AML-193 (cell line): ENCODE measurements at regions not wholly inside any gene's neighbourhood (a gene's known extent, or its start where the extent isn't known, plus 50 kb on each side); places are given as distances from the start of the nearest gene placed in this dataset.

Experiments used
- DNase-seq, 2 experiments: peaks; one replicate each; lab custom pipeline; 2025; lab: John Stamatoyannopoulos, UW

- DNase-seq, result no peak
Measured at GRCh38 chr3:31004025-31004678, 109.7 kb upstream of the GADL1 start.

GRCh38 chr3:31008994-31009393 lies 114.5 kb upstream of the GADL1 start:
- no peak for DNase-seq

- no peak for DNase-seq
Measured at GRCh38 chr3:31009881-31010280, 115.4 kb upstream of the GADL1 start.

GRCh38 chr3:31010491-31010890 lies 116.0 kb upstream of the GADL1 start:
- no peak for DNase-seq

- no peak for DNase-seq
Measured at GRCh38 chr3:31011380-31011779, 116.9 kb upstream of the GADL1 start.

- no peak for DNase-seq
Measured at GRCh38 chr3:31013090-31013489, 118.6 kb upstream of the GADL1 start.

- no peak for DNase-seq
Measured at GRCh38 chr3:31013843-31014242, 119.4 kb upstream of the GADL1 start.

- DNase-seq, result no peak
Measured at GRCh38 chr3:31014317-31015040, 120.0 kb upstream of the GADL1 start.

- no peak for DNase-seq
Measured at GRCh38 chr3:31016196-31016595, 121.7 kb upstream of the GADL1 start.

- DNase-seq, result no peak
Measured at GRCh38 chr3:31022716-31023115, 128.3 kb upstream of the GADL1 start.

GRCh38 chr3:31025541-31025940 lies 131.1 kb upstream of the GADL1 start:
- no peak for DNase-seq

- no peak for DNase-seq
Measured at GRCh38 chr3:31027191-31027761, 132.8 kb upstream of the GADL1 start.

- no peak for DNase-seq
Measured at GRCh38 chr3:31027914-31028313, 133.5 kb upstream of the GADL1 start.

- no peak for DNase-seq
Measured at GRCh38 chr3:31028766-31029165, 134.3 kb upstream of the GADL1 start.

- DNase-seq, result no peak
Measured at GRCh38 chr3:31029706-31030105, 135.2 kb upstream of the GADL1 start.

- no peak for DNase-seq
Measured at GRCh38 chr3:31035681-31036080, 141.2 kb upstream of the GADL1 start.

- DNase-seq, result no peak
Measured at GRCh38 chr3:31038086-31038739, 143.8 kb upstream of the GADL1 start.

- DNase-seq, result no peak
Measured at GRCh38 chr3:31039145-31039544, 144.7 kb upstream of the GADL1 start.

GRCh38 chr3:31041161-31041978 lies 146.9 kb upstream of the GADL1 start:
- DNase-seq, result no peak

- peak; percentile 40 to 41 for DNase-seq
Measured at GRCh38 chr3:31043184-31043819, 148.8 kb upstream of the GADL1 start.

- DNase-seq, result no peak
Measured at GRCh38 chr3:31047673-31048072, 153.2 kb upstream of the GADL1 start.

GRCh38 chr3:31048143-31048542 lies 153.7 kb upstream of the GADL1 start:
- no peak for DNase-seq
